ENCODE measurements at regions not wholly inside any gene's neighbourhood (a gene's known extent, or its start where the extent isn't known, plus 50 kb on each side); places are given as distances from the start of the nearest gene placed in this dataset.

GRCh38 chr7:33853361-33854062 lies 51.8 kb upstream of the BMPER start:
- no peak for DNase-seq (ENCODE audit: low spot score)

GRCh38 chr7:33854178-33854577 lies 51.2 kb upstream of the BMPER start:
- no peak for DNase-seq (ENCODE audit: low spot score)

- DNase-seq (ENCODE audit: low spot score) = no peak
Measured at GRCh38 chr7:33854801-33855350, 50.5 kb upstream of the BMPER start.
